ENCODE measurements at regions not wholly inside any gene's neighbourhood (a gene's known extent, or its start where the extent isn't known, plus 50 kb on each side); places are given as distances from the start of the nearest gene placed in this dataset.

DNA sequence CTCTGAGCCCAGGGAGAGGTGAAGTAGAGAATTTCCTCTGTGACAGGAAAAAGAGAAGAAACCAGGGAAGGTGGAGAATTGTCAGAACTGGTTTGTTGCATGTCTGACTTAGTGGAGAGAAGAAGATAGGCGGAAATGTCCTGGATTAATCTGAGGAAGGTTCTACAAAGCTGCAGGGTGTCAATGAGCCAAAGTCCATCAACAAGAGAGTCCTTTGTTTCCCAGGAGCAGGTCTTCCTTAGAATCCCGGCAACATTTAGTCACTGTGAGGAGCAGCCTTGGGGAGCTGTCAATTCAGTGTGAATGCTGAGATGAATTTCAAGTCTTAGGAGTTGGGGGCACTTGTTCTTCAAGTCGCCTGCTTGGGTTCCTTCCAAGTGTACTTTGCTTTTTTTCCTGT lies 88.4 kb upstream of the CELF4 start:
- DNase-seq (ENCODE audit: low spot score): no peak

- no peak for DNase-seq (ENCODE audit: low spot score)
Measured at GRCh38 chr18:37653618-37654017, 88.0 kb upstream of the CELF4 start.

- DNase-seq (ENCODE audit: low spot score): no peak
Measured at GRCh38 chr18:37649930-37650329, 84.3 kb upstream of the CELF4 start.

GRCh38 chr18:37649416-37649815 lies 83.8 kb upstream of the CELF4 start:
- no peak for DNase-seq (ENCODE audit: low spot score)

DNA sequence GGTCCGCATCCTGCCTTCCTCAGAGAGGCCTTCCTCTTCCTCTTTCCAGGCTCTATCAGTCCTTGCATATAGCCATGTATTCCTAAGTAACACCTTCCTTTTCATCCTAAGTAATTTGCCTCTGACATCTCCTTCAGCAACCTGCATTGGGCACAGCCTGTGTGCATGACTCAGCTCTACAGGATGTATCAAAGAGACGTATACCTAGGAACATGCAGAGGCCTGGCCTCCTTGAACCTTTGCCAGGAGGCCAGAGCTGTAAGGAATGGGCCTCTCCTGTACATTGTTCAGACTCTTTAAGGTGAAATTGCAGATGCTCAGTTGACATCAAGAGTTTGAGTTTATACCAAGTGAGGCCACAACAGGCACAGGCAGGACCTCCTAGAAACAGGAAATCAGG lies 76.0 kb upstream of the CELF4 start:
- no peak for DNase-seq (ENCODE audit: low spot score)

- no peak for DNase-seq (ENCODE audit: low spot score)
Measured at GRCh38 chr18:37640504-37640903, 74.9 kb upstream of the CELF4 start.

DNA sequence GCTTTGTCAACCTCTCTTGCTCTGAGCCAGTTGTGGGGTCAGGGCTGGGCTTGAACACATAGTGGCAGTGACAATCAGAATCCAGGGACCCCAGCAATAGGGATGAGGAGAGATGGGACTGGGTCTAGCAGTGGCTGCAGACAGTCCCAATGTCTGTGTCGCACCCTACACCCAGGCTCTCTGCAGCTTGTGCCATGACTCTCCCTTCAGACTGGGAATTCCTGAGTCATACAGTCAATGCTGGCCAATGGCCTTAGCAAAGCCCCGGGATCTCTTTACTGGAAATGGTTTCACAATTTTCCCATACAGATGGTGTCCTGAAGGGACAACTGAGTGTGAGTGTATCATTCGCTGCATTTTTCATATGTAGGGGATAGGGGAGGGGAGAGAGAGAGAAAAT lies 74.2 kb upstream of the CELF4 start:
- no peak for DNase-seq (ENCODE audit: low spot score)

GRCh38 chr18:37637478-37637850 lies 71.9 kb upstream of the CELF4 start:
- DNase-seq (ENCODE audit: low spot score): no peak

DNA sequence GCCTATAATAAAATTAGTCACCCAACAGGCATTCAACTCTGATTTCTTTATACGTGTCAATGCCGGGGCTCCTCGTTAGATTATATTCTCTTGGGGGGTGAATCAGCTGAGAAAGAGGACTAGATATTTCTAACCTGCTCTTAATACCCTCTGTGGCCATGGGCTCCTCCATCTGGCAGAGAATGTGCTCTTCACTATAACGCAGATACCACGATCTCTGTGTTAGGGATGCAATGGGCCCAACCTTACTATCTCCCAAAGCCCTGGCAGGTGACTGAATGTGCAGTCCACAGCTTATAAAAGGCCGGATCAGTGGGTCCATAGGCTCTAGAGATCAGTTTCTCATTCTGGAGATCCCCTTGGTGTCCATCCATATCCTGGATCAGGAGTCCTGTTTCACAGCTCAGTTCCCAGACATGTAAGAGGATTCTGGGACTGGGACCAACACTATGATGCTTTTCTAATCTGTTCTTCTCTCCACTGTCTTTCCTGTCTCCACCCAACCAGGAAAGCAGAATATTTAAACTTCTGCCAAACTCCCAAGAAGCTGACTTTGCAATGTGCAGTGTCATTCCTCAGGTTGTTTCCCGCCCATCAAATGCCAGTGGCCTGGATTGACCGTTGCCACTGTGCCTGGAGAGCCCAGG lies 71.4 kb upstream of the CELF4 start:
- no peak for DNase-seq (ENCODE audit: low spot score)

GRCh38 chr18:37634516-37634915 lies 68.9 kb upstream of the CELF4 start:
- DNase-seq (ENCODE audit: low spot score): no peak

- no peak for DNase-seq (ENCODE audit: low spot score)
Measured at GRCh38 chr18:37631422-37631821, 65.8 kb upstream of the CELF4 start.

DNA sequence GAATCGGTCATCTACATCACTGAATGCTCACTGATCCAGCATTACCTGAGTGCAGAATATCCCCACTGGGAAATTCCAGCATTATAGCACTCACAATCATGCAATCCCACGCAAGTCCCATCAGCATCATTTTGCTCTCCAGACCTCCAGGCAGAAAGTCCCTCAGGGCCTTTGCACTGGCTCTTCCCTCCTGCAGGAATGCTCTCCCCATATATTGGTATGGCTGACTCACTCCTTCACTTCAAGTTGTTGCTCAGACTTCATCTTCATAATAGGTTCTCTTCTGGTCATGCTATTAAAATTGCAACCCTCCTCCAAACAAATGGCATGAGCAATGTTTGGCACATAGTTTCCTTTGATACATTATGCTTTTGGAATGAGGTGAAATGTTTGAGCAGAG lies 64.7 kb upstream of the CELF4 start:
- no peak for DNase-seq (ENCODE audit: low spot score)

DNA sequence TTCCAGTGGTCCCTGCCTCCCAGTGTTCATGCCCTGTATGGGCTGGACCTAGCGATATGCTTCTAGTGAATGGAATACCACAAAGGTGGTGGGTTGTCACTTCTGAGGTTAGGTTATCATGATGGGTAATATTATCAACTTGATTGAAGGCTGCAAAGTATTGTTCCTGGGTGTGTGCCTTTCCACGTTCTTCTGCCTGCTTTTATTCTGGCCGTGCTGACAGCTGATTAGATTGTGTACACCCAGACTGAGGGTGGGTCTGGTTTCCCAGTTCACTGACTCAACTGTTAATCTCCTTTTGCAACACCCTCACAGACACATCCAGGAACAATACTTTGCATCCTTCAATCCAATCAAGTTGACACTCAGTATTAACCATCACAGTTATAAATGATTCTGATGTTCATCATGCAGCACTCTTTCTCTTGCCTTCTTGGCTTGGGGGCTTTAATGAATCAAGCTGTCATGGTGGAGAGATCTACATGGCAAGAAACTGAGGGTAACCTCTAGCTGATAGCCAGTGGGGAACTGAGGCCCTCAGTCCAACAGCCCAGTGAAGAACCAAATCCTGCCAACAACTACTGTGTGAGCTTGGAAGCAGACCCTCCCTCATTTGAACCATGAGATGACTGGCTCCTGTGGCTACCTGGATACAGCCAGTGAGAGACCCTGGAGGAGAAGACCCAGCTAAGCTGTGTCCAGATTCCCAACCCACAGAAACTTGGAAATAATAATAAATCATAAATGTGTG lies 63.0 kb upstream of the CELF4 start:
- DNase-seq (ENCODE audit: low spot score): no peak

DNA sequence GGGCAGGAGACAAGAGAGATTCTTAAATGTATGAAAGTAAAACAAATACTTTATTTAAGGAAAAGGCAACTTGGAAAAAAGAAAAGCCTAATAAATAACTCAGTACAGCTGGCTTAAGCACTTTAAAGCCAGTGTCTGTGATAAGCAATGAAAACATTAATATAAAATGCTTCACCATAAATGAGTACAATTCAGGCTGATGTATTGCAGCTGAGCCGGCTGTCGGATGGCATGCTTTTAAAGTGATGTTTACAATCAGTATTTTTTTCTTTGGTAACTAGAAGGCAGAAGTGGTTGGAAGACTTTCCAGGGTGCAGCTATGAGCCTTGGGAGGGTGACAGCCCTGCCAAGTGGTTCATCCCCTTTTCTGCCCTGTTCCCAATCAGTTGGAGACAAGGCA lies 58.7 kb upstream of the CELF4 start:
- DNase-seq (ENCODE audit: low spot score): no peak

GRCh38 chr18:37619964-37620363 lies 54.4 kb upstream of the CELF4 start:
- no peak for DNase-seq (ENCODE audit: low spot score)

DNA sequence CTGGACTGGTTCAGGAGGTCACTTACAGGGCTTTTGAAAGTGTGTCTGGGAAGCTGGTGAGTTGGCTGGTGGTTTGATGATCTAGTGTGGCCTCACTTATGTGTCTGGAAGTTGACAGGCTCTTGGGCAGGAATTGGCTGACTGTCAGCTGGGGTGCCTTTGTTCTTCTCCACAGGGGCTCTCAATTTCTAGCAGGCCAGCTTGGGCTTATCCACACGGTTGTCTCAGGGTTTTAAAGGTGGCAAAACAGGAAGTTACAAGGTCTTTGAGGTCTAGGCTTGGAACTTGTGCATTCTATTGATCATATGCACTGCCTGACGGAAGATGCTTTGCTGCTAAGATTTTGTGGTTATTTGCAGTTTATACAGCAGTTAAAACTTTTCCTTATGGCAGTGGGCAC lies 52.0 kb upstream of the CELF4 start:
- DNase-seq (ENCODE audit: low spot score): no peak

All from AG08395 (cell line).